B cell (primary cell): ENCODE measurements at regions not wholly inside any gene's neighbourhood (a gene's known extent, or its start where the extent isn't known, plus 50 kb on each side); places are given as distances from the start of the nearest gene placed in this dataset.

Experiments
- ATAC-seq: fragments of 200-7000 bp; cut with Tn5 transposase; one replicate; pipeline ENCODE4 v1.10.0; 2021; ENCODE audit warnings: low read depth, mild to moderate bottlenecking, moderate number of reproducible peaks, moderate library complexity
- CTCF ChIA-PET: fragments of 350-600 bp; sonication (Branson Sonifier 250); formaldehyde crosslinking; loops from one replicate; lab custom pipeline; 2021; ENCODE audit warnings: antibody characterized with exemption, inconsistent platforms; lab: Charles Lee
- POLR2A ChIA-PET: fragments of 350-600 bp; sonication (Branson Sonifier 250); formaldehyde crosslinking; loops from one replicate; lab custom pipeline; 2021; ENCODE audit warnings: antibody characterized with exemption; lab: Charles Lee
- DNase-seq: peaks from one replicate; pipeline ENCODE4 v3.0.0; 2013
- H2AFZ ChIP-seq: 2 replicates; pipeline ENCODE4 v1.6.1; 2012; ENCODE audit warnings: mild to moderate bottlenecking, low read depth, low read length; ENCODE audit not compliant: insufficient read depth, poor library complexity, severe bottlenecking
- H3K27ac ChIP-seq, 2 donors: 1 replicate in 1 of 2; 2 replicates in 1 of 2; pipeline ENCODE4 v1.5.1; 2012 to 2013; ENCODE audit warnings: low read length in 2 of 2, mild to moderate bottlenecking in 2 of 2, moderate library complexity in 1 of 2
- H3K27me3 ChIP-seq, 4 experiments: fragments of 200-600 bp in 1 of 4; sonication (generic) in 1 of 4; replicated peaks in 1 of 4; 1 replicate in 2 of 4; 2 replicates in 2 of 4; pipeline versions ENCODE4 v1.6.1 to v1.7.0; 2013 to 2016; ENCODE audit warnings: low read length in 3 of 4, mild to moderate bottlenecking in 2 of 4, mixed read lengths in 1 of 4, moderate library complexity in 1 of 4; ENCODE audit not compliant: insufficient read depth in 4 of 4, control insufficient read depth in 3 of 4; ENCODE audit errors: control extremely low read depth in 1 of 4
- H3K36me3 ChIP-seq, 2 experiments: replicated peaks in 1 of 2; 1 replicate in 1 of 2; 2 replicates in 1 of 2; pipeline versions ENCODE4 v1.6.1 to v1.7.1; 2013; ENCODE audit warnings: low read length in 1 of 2; ENCODE audit not compliant: insufficient read depth in 2 of 2, control insufficient read depth in 1 of 2; ENCODE audit errors: control extremely low read depth in 1 of 2, extremely low read depth in 1 of 2
- H3K4me1 ChIP-seq, 2 donors: fragments of 200-600 bp in 1 of 2; sonication (generic) in 1 of 2; 1 replicate in 1 of 2; 2 replicates in 1 of 2; pipeline versions ENCODE4 v1.5.1 to v1.6.1; 2013 to 2017; ENCODE audit warnings: low read length in 2 of 2; ENCODE audit not compliant: control insufficient read depth in 2 of 2, insufficient read depth in 2 of 2
- H3K4me2 ChIP-seq: replicated peaks from 2 replicates; pipeline ENCODE3; 2012; ENCODE audit warnings: mild to moderate bottlenecking, low read depth, low read length; ENCODE audit not compliant: poor library complexity, severe bottlenecking
- H3K4me3 ChIP-seq, 5 experiments: fragments of 200-600 bp in 1 of 5; sonication (generic) in 1 of 5; 1 replicate in 3 of 5; 2 replicates in 2 of 5; pipeline versions ENCODE4 v1.5.1 to v1.7.0; 2011 to 2016; ENCODE audit warnings: low read length in 4 of 5, mild to moderate bottlenecking in 4 of 5, low read depth in 2 of 5, control low read depth in 1 of 5, moderate library complexity in 1 of 5; ENCODE audit not compliant: insufficient read depth in 1 of 5; ENCODE audit errors: control extremely low read depth in 1 of 5, extremely low read depth in 1 of 5
- H3K79me2 ChIP-seq: fragments of 200-600 bp; sonication (generic); one replicate; pipeline ENCODE4 v1.6.0; 2016; ENCODE audit warnings: low read length; ENCODE audit not compliant: control insufficient read depth, insufficient read depth
- H3K9ac ChIP-seq: fragments of 200-600 bp; sonication (generic); 2 replicates; pipeline ENCODE4 v1.6.1; 2017; ENCODE audit warnings: mild to moderate bottlenecking, low read length, moderate library complexity
- H3K9me3 ChIP-seq, 3 donors: one replicate each; pipeline versions ENCODE4 v1.6.1 to v1.7.1; 2013; ENCODE audit warnings: low read length in 2 of 3; ENCODE audit not compliant: control insufficient read depth in 2 of 3, insufficient read depth in 1 of 3; ENCODE audit errors: control extremely low read depth in 1 of 3
- H4K20me1 ChIP-seq: 2 replicates; pipeline ENCODE4 v1.6.0; 2012; ENCODE audit warnings: mild to moderate bottlenecking, low read length; ENCODE audit not compliant: insufficient read depth, control insufficient read depth, poor library complexity, severe bottlenecking
- H3K27ac Mint-ChIP-seq: one replicate; pipeline ENCODE4 v1.8.0; 2021; ENCODE audit warnings: mixed read lengths
- H3K27me3 Mint-ChIP-seq: one replicate; pipeline ENCODE4 v1.8.0; 2021; ENCODE audit warnings: mixed read lengths
- H3K4me1 Mint-ChIP-seq: one replicate; pipeline ENCODE4 v1.8.0; 2021; ENCODE audit warnings: mixed read lengths
- H3K4me3 Mint-ChIP-seq: one replicate; pipeline ENCODE4 v1.8.0; 2021; ENCODE audit warnings: mixed read lengths
- H3K9me3 Mint-ChIP-seq: one replicate; pipeline ENCODE4 v1.8.0; 2022; ENCODE audit warnings: mixed read lengths; ENCODE audit not compliant: insufficient read depth
- CTCF ChIP-seq: fragments of 200-600 bp; IDR thresholded peaks from one replicate; pipeline ENCODE4 v1.8.0; 2022; ENCODE audit warnings: antibody characterized with exemption, mild to moderate bottlenecking
- EZH2 ChIP-seq: IDR thresholded peaks from 2 replicates; pipeline ENCODE4 v1.6.1; 2012; ENCODE audit warnings: borderline replicate concordance, low read depth, mild to moderate bottlenecking, moderate library complexity, low read length; ENCODE audit not compliant: insufficient read depth, poor library complexity, severe bottlenecking
- WGBS: methylation state at CpG from one replicate; pipeline ENCODE4 v1.1.5; 2013; ENCODE audit warnings: missing lambda C conversion rate; ENCODE audit not compliant: insufficient coverage; 5-methylcytosine and 5-hydroxymethylcytosine counted together
- intact Hi-C: fragments of 100-400 bp; cut with micrococcal nuclease; formaldehyde crosslinking; loops from one replicate; pipeline ENCODE4 v1.10.0; 2022

- H4K20me1 ChIP-seq: no peaks in the 10 kb centered on the region
- peaks cover 0 to 12% (median 0%) of the 10 kb centered on the region in 4 experiments for H3K27me3 ChIP-seq
- no peak overlapping the region for H3K4me3 Mint-ChIP-seq
- peaks cover 22% of the 10 kb centered on the region for H3K27me3 Mint-ChIP-seq
- WGBS: 94% methylated on average over 2 of the region's 3 CpGs
- no peaks in the 10 kb centered on the region for H3K79me2 ChIP-seq
- intact Hi-C loops: no loop called here
- H3K36me3 ChIP-seq: no peaks in the 10 kb centered on the region
- DNase-seq (no peak), ATAC-seq (no peak)
- no peak overlapping the region for H3K27ac Mint-ChIP-seq
- H3K4me3 ChIP-seq: no peak overlapping the region
- no peak overlapping the region for H3K27ac ChIP-seq
- no peak overlapping the region for H2AFZ ChIP-seq
- TF ChIP-seq CTCF (no peak), EZH2 (no peak)
- H3K4me1 ChIP-seq: peaks cover 0 to 3% of the 10 kb centered on the region in 2 donors
- H3K4me1 Mint-ChIP-seq: peaks cover 3% of the 10 kb centered on the region
- POLR2A ChIA-PET: interaction anchor here (0.8 kb wide), 1 partner anchor 726 kb away, joined by 3 read pairs; no protein-coding TSS in a partner anchor
- H3K4me2 ChIP-seq: no peak overlapping the region
- peaks cover 0 to 8% (median 0%) of the 10 kb centered on the region in 3 donors for H3K9me3 ChIP-seq
- no peaks in the 10 kb centered on the region for H3K9me3 Mint-ChIP-seq
- CTCF ChIA-PET: no interaction called here
- H3K9ac ChIP-seq: no peak overlapping the region
These were observed 75.2 kb upstream of the MRI1 start for GRCh38 chr19:13689085-13689484.

- Histone ChIP-seq H3K27ac (no peak overlapping the region), H3K4me2 (no peak overlapping the region), H2AFZ (no peak overlapping the region), H3K79me2 (no peaks in the 10 kb centered on the region), H3K9me3 (peaks cover 4 to 20% (median 17%) of the 10 kb centered on the region in 3 donors), H3K9ac (no peak overlapping the region), H4K20me1 (no peaks in the 10 kb centered on the region), H3K4me1 (peaks cover 0 to 3% of the 10 kb centered on the region in 2 donors), H3K27me3 (peaks cover 0 to 7% (median 0%) of the 10 kb centered on the region in 4 experiments), H3K36me3 (no peaks in the 10 kb centered on the region), H3K4me3 (no peak overlapping the region)
- POLR2A ChIA-PET: no interaction called here
- H3K4me1 Mint-ChIP-seq: peaks cover 3% of the 10 kb centered on the region
- TF ChIP-seq CTCF (no peak), EZH2 (no peak)
- WGBS: no CpG with 5 or more reads among the region's 1 CpG
- H3K9me3 Mint-ChIP-seq: peaks cover 6% of the 10 kb centered on the region
- no peak for DNase-seq
- ATAC-seq: no peak
- no peak overlapping the region for H3K4me3 Mint-ChIP-seq
- intact Hi-C loops: no loop called here
- H3K27ac Mint-ChIP-seq: no peak overlapping the region
- H3K27me3 Mint-ChIP-seq: peaks cover 22% of the 10 kb centered on the region
- CTCF ChIA-PET: interaction anchor here (0.6 kb wide), 1 partner anchor 50 kb away, joined by 4 read pairs; no protein-coding TSS in a partner anchor
These were observed 80.3 kb upstream of the MRI1 start for GRCh38 chr19:13684021-13684420.
